ENCODE measurements at regions not wholly inside any gene's neighbourhood (a gene's known extent, or its start where the extent isn't known, plus 50 kb on each side); places are given as distances from the start of the nearest gene placed in this dataset.

GRCh38 chr5:36815871-36816270 lies 60.7 kb upstream of the NIPBL start (continued):
- no peak for TF ChIP-seq PATZ1 (CRISPR knock-in tag; IDR thresholded peaks at IDR 0.05; ENCODE audit: borderline replicate concordance)

- TF ChIP-seq ISL1 (CRISPR knock-in tag; IDR thresholded peaks at IDR 0.05): no peak
- TF ChIP-seq TSHZ2 (CRISPR knock-in tag; IDR thresholded peaks at IDR 0.05): no peak
- no peak for TF ChIP-seq ARNTL (CRISPR knock-in tag; IDR thresholded peaks at IDR 0.05; ENCODE audit: borderline replicate concordance, low read depth)
- no peak for TF ChIP-seq ESRRG (CRISPR knock-in tag; IDR thresholded peaks at IDR 0.05)
- no peak for TF ChIP-seq SNAI2 (CRISPR knock-in tag; IDR thresholded peaks at IDR 0.05)
- no peak for TF ChIP-seq CREB5 (CRISPR knock-in tag; IDR thresholded peaks at IDR 0.05; ENCODE audit: low read depth)
- TF ChIP-seq PATZ1 (CRISPR knock-in tag; IDR thresholded peaks at IDR 0.05; ENCODE audit: borderline replicate concordance): no peak
- TF ChIP-seq GLIS3 (CRISPR knock-in tag; IDR thresholded peaks at IDR 0.05): no peak
- TF ChIP-seq ZNF70 (CRISPR knock-in tag; IDR thresholded peaks at IDR 0.05): no peak
- TF ChIP-seq PPARA (CRISPR knock-in tag; IDR thresholded peaks at IDR 0.05; ENCODE audit: borderline replicate concordance): no peak
- TF ChIP-seq ZFP3 (CRISPR knock-in tag; IDR thresholded peaks at IDR 0.05): no peak
- TF ChIP-seq ZNF565 (CRISPR knock-in tag; conservative IDR thresholded peaks at IDR 0.05; ENCODE audit: low read depth): no peak
- no peak for TF ChIP-seq ZFP30 (CRISPR knock-in tag; IDR thresholded peaks at IDR 0.05)
- no peak for TF ChIP-seq RARB (CRISPR knock-in tag; IDR thresholded peaks at IDR 0.05)
- no peak for TF ChIP-seq TCF4 (CRISPR knock-in tag; IDR thresholded peaks at IDR 0.05; ENCODE audit: borderline replicate concordance)
- no peak for ATAC-seq
Measured at GRCh38 chr5:36820900-36821299, 55.7 kb upstream of the NIPBL start.

- TF ChIP-seq POU6F1 (CRISPR knock-in tag; IDR thresholded peaks at IDR 0.05; ENCODE audit: borderline replicate concordance, low read depth) (no peak), RARB (CRISPR knock-in tag; IDR thresholded peaks at IDR 0.05) (no peak), ZFP30 (CRISPR knock-in tag; IDR thresholded peaks at IDR 0.05) (no peak), ARNTL (CRISPR knock-in tag; IDR thresholded peaks at IDR 0.05; ENCODE audit: borderline replicate concordance, low read depth) (no peak), BACH2 (CRISPR knock-in tag; IDR thresholded peaks at IDR 0.05; ENCODE audit: borderline replicate concordance) (no peak), TOX (CRISPR knock-in tag; IDR thresholded peaks at IDR 0.05; ENCODE audit: borderline replicate concordance) (no peak), SNAI2 (CRISPR knock-in tag; IDR thresholded peaks at IDR 0.05) (no peak), ZNF565 (CRISPR knock-in tag; conservative IDR thresholded peaks at IDR 0.05; ENCODE audit: low read depth) (no peak), CSRNP3 (CRISPR knock-in tag; IDR thresholded peaks at IDR 0.05) (no peak), TCF4 (CRISPR knock-in tag; IDR thresholded peaks at IDR 0.05; ENCODE audit: borderline replicate concordance) (no peak), PPARA (CRISPR knock-in tag; IDR thresholded peaks at IDR 0.05; ENCODE audit: borderline replicate concordance) (no peak), ZNF70 (CRISPR knock-in tag; IDR thresholded peaks at IDR 0.05) (no peak), PATZ1 (CRISPR knock-in tag; IDR thresholded peaks at IDR 0.05; ENCODE audit: borderline replicate concordance) (no peak), GLIS3 (CRISPR knock-in tag; IDR thresholded peaks at IDR 0.05) (no peak), CSDC2 (CRISPR knock-in tag; IDR thresholded peaks at IDR 0.05) (no peak), ESRRG (CRISPR knock-in tag; IDR thresholded peaks at IDR 0.05) (no peak)
- no peak for ATAC-seq
Measured at GRCh38 chr5:36826694-36827093, 49.9 kb upstream of the NIPBL start.

Data from SK-N-SH treated with all-trans-retinoic acid at 6 μM for 48 hours (cell line).